Inferior parietal cortex (tissue), 1 donor: ENCODE measurements at regions not wholly inside any gene's neighbourhood (a gene's known extent, or its start where the extent isn't known, plus 50 kb on each side); places are given as distances from the start of the nearest gene placed in this dataset.

Source experiments
- DNase-seq: peaks from one replicate; pipeline ENCODE4 v3.0.0-alpha.2; 2016; ENCODE audit errors: extremely low spot score

GRCh38 chr3:17985658-17986347 lies 243.4 kb upstream of the TBC1D5 start:
- no peak for DNase-seq

DNA sequence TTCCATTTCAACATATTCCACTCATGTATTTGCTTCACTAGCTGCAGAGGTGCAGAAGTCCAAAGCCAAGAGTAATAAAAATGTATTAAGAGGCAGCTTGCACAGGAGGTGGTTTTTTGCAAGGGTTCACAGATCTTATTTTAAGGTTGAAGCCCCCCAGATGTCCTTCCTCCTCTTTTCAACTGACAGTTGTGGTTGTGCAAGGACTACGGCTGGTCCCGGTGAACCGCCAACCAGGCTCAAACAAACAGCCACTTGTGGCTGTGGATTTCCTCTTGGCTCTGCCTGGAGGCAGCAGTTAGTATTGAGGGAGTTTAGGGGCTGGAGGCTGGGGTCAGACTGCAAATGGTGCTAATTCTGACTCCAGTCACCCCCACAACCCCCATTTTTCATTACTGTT lies 240.7 kb upstream of the TBC1D5 start:
- DNase-seq = no peak

GRCh38 chr3:17982211-17982880 lies 239.9 kb upstream of the TBC1D5 start:
- no peak for DNase-seq

DNA sequence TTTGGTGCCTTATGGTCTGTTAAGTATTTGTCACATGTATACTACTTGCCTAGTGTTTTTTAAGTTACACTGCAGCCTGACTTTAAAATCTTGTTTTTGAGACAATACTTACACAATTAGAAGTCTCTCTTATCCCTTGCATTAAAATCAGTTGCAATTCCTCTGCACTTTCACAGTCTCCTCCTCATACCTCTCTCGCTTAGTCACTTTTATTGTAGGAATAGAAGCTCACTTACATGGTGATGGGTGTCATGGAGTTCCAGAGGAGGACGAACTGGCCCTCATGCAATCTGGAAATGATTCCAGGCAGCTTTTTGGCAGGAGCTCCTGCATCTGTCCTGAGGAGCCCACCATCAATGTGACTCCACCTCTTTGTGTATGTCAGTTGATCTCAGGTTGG lies 238.4 kb upstream of the TBC1D5 start:
- DNase-seq = no peak

DNA sequence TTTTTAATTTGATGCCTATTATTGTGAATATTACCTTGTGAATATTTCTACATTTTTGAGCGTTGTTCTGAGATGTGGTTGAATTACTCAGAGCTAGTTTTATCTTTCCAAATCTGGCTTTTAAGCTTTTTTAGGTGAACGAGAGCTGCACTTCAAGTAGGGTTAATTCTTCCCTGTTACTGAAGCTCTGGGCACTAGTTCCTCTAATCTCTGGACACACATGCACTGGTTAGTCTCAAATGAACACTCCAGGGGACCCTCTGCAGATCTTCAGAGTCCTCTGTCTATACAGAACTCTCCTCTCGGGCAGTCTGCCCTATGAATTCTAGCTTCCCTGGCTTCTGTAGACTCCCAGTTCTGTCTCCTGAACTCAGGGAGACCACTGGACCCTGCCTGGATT lies 237.5 kb upstream of the TBC1D5 start:
- DNase-seq = peak; percentile 18

DNA sequence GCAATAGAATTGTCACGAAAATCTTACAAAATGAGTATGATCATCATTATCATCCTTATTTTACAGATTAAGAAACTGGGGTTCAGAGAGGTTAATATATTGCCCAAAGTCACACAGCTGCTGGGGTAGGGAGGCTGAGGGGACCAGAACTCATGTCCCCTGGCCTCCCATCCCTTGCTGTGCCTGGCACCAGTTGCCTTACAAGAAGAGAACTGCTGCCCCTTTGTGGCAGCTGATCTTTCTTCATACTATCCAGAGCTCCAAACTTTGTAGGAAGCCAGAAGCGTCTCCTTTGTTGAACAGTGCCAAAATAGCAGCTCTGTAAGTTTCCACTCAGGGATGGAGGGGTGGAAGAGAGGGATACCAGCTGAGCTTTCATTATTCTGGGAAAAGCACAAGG lies 236.8 kb upstream of the TBC1D5 start:
- peak; percentile 69 for DNase-seq

DNA sequence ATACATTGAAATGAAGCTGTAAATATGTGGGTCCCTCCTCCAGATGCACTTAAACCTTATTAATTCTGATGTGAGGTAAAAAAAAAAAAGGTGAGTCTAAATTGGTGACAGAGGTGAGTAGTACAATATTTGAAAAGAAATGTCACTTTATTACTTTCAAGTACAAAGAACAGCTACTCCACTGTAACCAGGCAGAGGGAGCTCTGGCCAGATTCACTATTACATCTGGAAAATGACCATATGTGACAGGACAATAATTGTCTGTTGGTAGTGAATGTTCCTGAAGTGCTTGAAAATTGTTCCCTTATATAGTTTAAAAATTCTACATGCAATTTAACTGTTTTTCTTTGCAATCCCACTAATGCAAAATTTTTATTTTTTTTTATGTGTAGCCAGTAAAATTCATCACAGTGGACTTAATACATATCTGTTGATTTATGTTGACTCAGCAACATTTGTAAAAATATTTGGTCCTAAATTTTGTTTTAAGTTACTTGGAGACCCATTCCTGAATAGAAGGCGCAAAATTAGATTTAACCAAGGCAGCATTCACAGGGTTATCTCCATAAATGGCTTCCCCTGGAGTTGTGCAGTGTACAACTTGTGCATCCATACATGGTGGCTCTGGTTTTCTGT lies 231.9 kb upstream of the TBC1D5 start:
- DNase-seq = no peak

GRCh38 chr3:17972959-17973906 lies 230.8 kb upstream of the TBC1D5 start:
- no peak for DNase-seq

DNA sequence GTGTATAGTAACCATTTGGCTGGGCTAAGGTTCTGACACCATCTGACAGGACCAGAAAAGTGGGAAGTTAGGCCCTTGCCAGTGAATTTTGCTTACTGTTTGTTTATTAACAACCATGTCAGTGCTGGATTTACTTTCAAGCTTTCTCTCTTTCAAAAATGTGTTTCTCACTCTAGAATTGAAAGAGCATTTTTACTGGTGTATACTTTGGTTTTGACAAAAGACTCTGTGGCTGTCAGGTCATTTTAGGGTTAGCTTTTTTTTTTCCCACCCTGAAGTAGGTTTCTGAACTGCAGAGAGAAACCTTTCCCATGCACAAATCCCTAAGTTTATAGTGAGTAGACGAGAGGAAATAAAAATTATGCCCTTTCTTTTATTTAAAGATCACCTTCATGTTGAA lies 230.0 kb upstream of the TBC1D5 start:
- DNase-seq = no peak

- no peak for DNase-seq
Measured at GRCh38 chr3:17972030-17972429, 229.6 kb upstream of the TBC1D5 start.

DNA sequence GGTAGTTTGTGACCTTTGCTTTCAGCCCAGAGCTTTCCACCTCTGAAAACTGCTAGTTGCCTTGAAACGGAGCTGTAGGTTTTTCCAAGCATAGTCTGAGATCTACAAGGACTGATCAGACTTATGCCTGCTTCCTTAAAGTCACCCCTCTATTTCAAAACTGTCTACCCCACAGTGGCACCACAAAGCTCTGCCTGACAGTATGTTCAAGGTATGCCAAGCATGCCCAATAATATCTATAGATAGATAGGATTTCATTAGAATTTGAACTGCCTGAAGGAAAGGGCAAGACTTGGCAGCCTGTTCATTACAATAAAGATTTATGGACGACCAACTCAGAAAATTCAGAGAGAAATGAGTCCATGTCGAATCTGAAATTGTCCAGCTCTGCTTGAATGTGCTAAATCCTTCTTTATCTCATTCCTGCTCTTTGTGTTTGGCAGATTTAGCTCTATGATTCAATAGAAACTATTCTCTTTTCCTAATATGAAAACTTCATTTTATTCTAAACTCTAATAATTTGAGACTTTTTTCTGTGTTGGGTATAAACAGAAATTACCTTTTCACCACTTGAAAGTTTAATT lies 227.6 kb upstream of the TBC1D5 start:
- DNase-seq = no peak

GRCh38 chr3:17969244-17969643 lies 226.8 kb upstream of the TBC1D5 start:
- no peak for DNase-seq

DNA sequence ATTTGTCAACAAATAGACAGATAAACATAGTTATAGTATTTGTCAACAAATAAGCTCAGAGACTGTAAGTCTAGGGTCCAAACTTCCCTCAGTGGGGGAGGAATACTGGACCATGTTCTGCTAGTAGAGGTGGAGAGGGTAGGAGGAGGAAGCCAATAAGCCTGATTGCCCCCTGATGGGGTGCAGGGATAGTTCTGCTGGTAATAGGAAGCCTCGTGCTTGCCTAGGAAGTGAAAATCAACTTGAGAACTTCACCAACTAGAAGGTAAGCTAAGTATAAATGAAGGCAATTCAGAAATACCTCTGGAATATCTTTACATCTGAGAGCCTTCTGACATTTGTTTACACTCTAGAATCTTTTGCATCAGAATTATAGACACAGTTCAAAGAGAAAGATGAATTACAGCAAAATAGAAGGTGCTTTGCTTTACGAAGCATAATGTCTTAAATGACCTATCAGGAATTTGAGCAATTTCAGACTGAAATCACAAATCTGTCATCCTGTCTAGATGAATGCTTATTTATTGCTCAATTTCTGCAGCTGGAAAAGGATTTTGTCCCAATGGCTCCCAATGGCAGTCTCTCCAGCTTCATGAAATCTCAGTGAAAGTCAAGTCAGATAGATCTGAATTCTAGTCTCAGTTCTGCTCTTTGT lies 225.6 kb upstream of the TBC1D5 start:
- no peak for DNase-seq

- DNase-seq = peak; percentile 75
Measured at GRCh38 chr3:17967111-17967510, 224.7 kb upstream of the TBC1D5 start.

- DNase-seq = no peak
Measured at GRCh38 chr3:17965331-17965730, 222.9 kb upstream of the TBC1D5 start.

DNA sequence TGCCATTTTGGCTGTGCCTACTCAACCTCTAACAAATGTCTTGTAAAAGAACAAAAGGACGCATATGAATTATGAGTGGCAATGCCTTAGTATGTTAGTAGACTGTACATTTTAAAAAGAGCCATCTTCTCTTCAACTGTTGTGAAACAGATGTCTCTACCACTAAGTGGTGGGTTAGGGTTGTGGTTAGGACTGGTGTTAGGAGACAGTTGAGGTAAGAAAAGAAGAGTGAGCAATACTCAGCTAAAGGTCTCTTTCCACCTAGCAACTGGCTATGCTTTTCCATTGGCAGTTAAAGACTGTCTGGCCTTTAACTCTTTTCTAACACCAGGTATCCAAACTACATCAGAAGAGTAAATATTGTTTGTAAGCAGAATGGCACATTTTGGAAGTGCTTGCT lies 221.7 kb upstream of the TBC1D5 start:
- DNase-seq = no peak

GRCh38 chr3:17955411-17955810 lies 213.0 kb upstream of the TBC1D5 start:
- no peak for DNase-seq

DNA sequence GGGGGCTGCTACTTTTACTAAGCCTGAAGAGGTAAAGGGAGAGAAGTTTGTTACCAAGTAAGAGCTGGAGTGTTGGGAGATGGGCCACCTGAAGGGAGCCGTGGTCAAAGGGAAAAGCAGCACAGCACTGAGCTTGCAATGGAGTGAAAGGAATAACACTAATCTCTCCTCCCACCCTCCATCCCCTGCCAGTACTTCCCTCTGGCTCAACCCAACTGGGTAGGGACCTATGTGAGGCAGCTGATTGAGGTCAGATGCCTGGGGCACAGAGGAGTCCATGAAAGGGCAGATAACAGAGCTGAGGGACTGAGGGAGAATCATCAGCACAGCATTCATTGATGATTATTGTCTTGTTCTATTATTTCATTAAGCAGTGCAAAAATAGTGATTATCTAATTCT lies 212.4 kb upstream of the TBC1D5 start:
- DNase-seq = no peak

GRCh38 chr3:17951241-17951640 lies 208.8 kb upstream of the TBC1D5 start:
- DNase-seq = no peak

- DNase-seq = no peak
Measured at GRCh38 chr3:17949101-17949500, 206.7 kb upstream of the TBC1D5 start.

GRCh38 chr3:17947833-17948232 lies 205.4 kb upstream of the TBC1D5 start:
- no peak for DNase-seq
